Loucy (cell line): ENCODE measurements at regions not wholly inside any gene's neighbourhood (a gene's known extent, or its start where the extent isn't known, plus 50 kb on each side); places are given as distances from the start of the nearest gene placed in this dataset.

ENCODE experiments used
- H2AFZ ChIP-seq: fragments of 200-600 bp; sonication (generic); 2 replicates; pipeline ENCODE4 v1.6.0; 2016; ENCODE audit warnings: antibody characterized with exemption, mild to moderate bottlenecking, low read length, moderate library complexity
- H3F3A ChIP-seq: fragments of 200-600 bp; 2 replicates; pipeline ENCODE4 v1.6.0; 2016; ENCODE audit warnings: antibody characterized with exemption, low read depth, mild to moderate bottlenecking
- H3K27me3 ChIP-seq: fragments of 200-600 bp; sonication (generic); 2 replicates; pipeline ENCODE4 v1.6.1; 2014; ENCODE audit warnings: low read length, mild to moderate bottlenecking; ENCODE audit not compliant: insufficient read depth, poor library complexity, severe bottlenecking
- H3K36me3 ChIP-seq: fragments of 200-600 bp; sonication (generic); 2 replicates; pipeline ENCODE4 v1.6.1; 2016; ENCODE audit warnings: low read length; ENCODE audit not compliant: insufficient read depth
- H3K4me1 ChIP-seq: fragments of 200-600 bp; sonication (generic); 2 replicates; pipeline ENCODE4 v1.5.1; 2014; ENCODE audit warnings: low read length, mild to moderate bottlenecking; ENCODE audit not compliant: insufficient read depth, poor library complexity, severe bottlenecking
- H3K4me2 ChIP-seq: fragments of 200-600 bp; sonication (generic); 2 replicates; pipeline ENCODE4 v1.6.0; 2014; ENCODE audit warnings: antibody characterized with exemption, low read length, low read depth, mild to moderate bottlenecking; ENCODE audit not compliant: poor library complexity, severe bottlenecking
- H3K4me3 ChIP-seq: fragments of 200-600 bp; sonication (generic); 2 replicates; pipeline ENCODE4 v1.5.1; 2014; ENCODE audit warnings: low read length, mild to moderate bottlenecking, mixed read lengths; ENCODE audit not compliant: poor library complexity, severe bottlenecking
- H3K79me2 ChIP-seq: fragments of 200-600 bp; sonication (generic); 2 replicates; pipeline ENCODE4 v1.6.1; 2014; ENCODE audit warnings: low read length; ENCODE audit not compliant: insufficient read depth
- H3K9ac ChIP-seq: fragments of 200-600 bp; sonication (generic); 2 replicates; pipeline ENCODE4 v1.6.0; 2014; ENCODE audit warnings: mild to moderate bottlenecking, low read depth, low read length, moderate library complexity; ENCODE audit not compliant: poor library complexity, severe bottlenecking
- H3K9me2 ChIP-seq: fragments of 200-600 bp; sonication (generic); replicated peaks from 2 replicates; pipeline ENCODE4 v1.6.1; 2016; ENCODE audit warnings: low read depth, low read length, mixed read lengths
- H3K9me3 ChIP-seq: fragments of 200-600 bp; sonication (generic); 2 replicates; pipeline ENCODE4 v1.6.1; 2014; ENCODE audit warnings: mild to moderate bottlenecking, antibody characterized with exemption, low read length, low read depth; ENCODE audit not compliant: insufficient read depth
- H4K20me1 ChIP-seq: fragments of 200-600 bp; sonication (generic); 2 replicates; pipeline ENCODE4 v1.6.0; 2014; ENCODE audit warnings: antibody characterized with exemption, low read length, mild to moderate bottlenecking; ENCODE audit not compliant: insufficient read depth, poor library complexity, severe bottlenecking
- EZH2phosphoT487 ChIP-seq: fragments of 200-600 bp; IDR thresholded peaks from 2 replicates; pipeline ENCODE4 v1.6.1; 2018; ENCODE audit warnings: antibody characterized with exemption, mild to moderate bottlenecking, moderate library complexity, borderline replicate concordance
- TF ChIP-seq, protein P1 (sequence below): fragments of 200-600 bp; sonication (generic); conservative IDR thresholded peaks from 2 replicates; pipeline ENCODE4 v1.5.1; 2014; ENCODE audit warnings: mild to moderate bottlenecking, antibody characterized with exemption, low read length

DNA sequence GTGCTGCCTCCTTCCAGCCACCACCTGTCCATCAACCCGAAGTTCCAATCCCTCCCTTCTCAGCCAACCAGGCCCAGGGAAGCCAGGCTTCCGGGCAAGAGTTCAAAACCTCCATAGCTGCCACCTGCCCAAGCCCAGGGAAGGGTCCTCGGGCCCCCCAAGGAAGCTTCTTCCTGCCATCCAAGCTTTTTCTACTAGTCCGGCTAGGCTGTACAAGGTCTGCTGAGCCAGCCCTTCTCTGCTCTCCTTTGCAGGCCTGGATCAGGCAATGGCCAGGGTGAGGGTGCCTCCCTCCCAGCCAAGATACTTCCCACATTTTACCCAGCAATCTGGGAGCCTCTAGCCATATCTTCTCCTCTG, 96.2 kb downstream of the PJA1 start:
- Histone ChIP-seq H3K4me2 (no peak overlapping the region), H4K20me1 (no peaks in the 10 kb centered on the region), H2AFZ (no peak overlapping the region), H3K36me3 (no peaks in the 10 kb centered on the region), H3K9ac (no peak overlapping the region), H3K79me2 (no peaks in the 10 kb centered on the region), H3K9me3 (no peaks in the 10 kb centered on the region), H3K4me1 (no peaks in the 10 kb centered on the region), H3K9me2 (no peaks in the 10 kb centered on the region), H3F3A (no peaks in the 10 kb centered on the region), H3K4me3 (no peak overlapping the region), H3K27me3 (no peaks in the 10 kb centered on the region)
- TF ChIP-seq, protein P1, sequence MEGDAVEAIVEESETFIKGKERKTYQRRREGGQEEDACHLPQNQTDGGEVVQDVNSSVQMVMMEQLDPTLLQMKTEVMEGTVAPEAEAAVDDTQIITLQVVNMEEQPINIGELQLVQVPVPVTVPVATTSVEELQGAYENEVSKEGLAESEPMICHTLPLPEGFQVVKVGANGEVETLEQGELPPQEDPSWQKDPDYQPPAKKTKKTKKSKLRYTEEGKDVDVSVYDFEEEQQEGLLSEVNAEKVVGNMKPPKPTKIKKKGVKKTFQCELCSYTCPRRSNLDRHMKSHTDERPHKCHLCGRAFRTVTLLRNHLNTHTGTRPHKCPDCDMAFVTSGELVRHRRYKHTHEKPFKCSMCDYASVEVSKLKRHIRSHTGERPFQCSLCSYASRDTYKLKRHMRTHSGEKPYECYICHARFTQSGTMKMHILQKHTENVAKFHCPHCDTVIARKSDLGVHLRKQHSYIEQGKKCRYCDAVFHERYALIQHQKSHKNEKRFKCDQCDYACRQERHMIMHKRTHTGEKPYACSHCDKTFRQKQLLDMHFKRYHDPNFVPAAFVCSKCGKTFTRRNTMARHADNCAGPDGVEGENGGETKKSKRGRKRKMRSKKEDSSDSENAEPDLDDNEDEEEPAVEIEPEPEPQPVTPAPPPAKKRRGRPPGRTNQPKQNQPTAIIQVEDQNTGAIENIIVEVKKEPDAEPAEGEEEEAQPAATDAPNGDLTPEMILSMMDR: no peak
- no peak for TF ChIP-seq EZH2phosphoT487

DNA sequence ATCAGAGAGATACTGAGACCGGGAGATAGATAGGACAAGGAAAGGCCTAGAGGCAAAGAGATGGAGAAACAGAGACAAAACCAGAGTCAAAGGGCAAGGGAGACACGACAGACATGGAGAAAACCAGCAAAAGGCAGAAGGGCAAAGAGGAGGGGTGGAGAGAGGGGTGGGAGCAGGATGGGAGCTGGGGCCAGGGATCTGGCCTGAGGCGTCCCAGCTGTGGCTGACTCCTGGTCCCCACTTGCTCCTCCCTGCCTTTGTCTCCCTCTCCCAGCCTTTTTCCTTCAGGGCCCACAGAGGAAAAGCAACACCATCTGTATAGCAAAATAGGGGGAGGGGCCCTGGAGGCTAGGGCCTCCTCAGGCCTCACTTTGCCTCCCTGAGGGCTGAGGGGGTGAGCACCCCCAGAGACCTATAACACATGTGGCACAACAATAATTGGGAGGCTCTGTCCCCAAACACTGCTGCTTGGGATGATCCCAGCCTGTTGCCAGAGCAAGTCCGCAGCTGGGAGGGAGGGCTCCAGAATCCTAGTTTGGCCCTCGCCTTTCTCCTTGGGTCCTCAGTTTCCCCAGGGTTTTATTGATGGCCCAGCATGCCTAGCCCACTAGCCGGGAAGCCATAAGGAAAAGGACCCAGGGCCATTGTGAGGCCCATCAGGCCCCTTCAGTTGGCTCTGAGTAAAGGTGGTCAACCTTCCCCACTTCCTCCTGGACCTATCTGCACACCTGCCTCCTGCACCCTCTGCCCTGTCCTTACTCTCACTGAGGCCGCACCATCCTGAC, 96.8 kb downstream of the PJA1 start:
- Histone ChIP-seq H2AFZ (no peak overlapping the region), H4K20me1 (no peaks in the 10 kb centered on the region), H3K4me3 (no peak overlapping the region), H3K4me2 (no peak overlapping the region), H3K4me1 (no peaks in the 10 kb centered on the region), H3K36me3 (no peaks in the 10 kb centered on the region), H3K9ac (no peak overlapping the region), H3K9me3 (no peaks in the 10 kb centered on the region), H3F3A (no peaks in the 10 kb centered on the region), H3K9me2 (no peaks in the 10 kb centered on the region), H3K79me2 (no peaks in the 10 kb centered on the region), H3K27me3 (no peaks in the 10 kb centered on the region)
- TF ChIP-seq, protein P1: no peak
- TF ChIP-seq EZH2phosphoT487: no peak

- TF ChIP-seq, protein P1: no peak
- no peak for TF ChIP-seq EZH2phosphoT487
- no peak overlapping the region for H3K4me3 ChIP-seq
- no peaks in the 10 kb centered on the region for H3K4me1 ChIP-seq
- H3K9me2 ChIP-seq: no peaks in the 10 kb centered on the region
- no peaks in the 10 kb centered on the region for H3K79me2 ChIP-seq
- H3K4me2 ChIP-seq: no peak overlapping the region
- no peaks in the 10 kb centered on the region for H3K9me3 ChIP-seq
- H4K20me1 ChIP-seq: no peaks in the 10 kb centered on the region
- no peaks in the 10 kb centered on the region for H3K27me3 ChIP-seq
- no peaks in the 10 kb centered on the region for H3K36me3 ChIP-seq
- no peak overlapping the region for H3K9ac ChIP-seq
- no peaks in the 10 kb centered on the region for H3F3A ChIP-seq
- H2AFZ ChIP-seq: no peak overlapping the region
Observed at GRCh38 chrX:69067841-69068240, 97.4 kb downstream of the PJA1 start.
